Activated T-helper 2 cell treated with anti-CD3 and anti-CD28 coated beads, Interferon-gamma antibody, Interleukin-2, Interleukin-4, amounts not matched to agents 10 μg/mL and 5 μg/mL and 100 μg/mL, durations not matched to agents 14 hours and 24 hours and 36 hours (primary cell): ENCODE measurements at regions not wholly inside any gene's neighbourhood (a gene's known extent, or its start where the extent isn't known, plus 50 kb on each side); places are given as distances from the start of the nearest gene placed in this dataset.
"Not testable (repeated sequence)": the region's sequence is repeated elsewhere in the genome, so short reads cannot be mapped to it uniquely, and the experiment has no call there.

ENCODE experiments used
- DNase-seq: peaks from one replicate; pipeline ENCODE4 v3.0.0; 2021; ENCODE audit warnings: low spot score
- H3K27ac Mint-ChIP-seq: one replicate; pipeline ENCODE4 v1.8.0; 2021; ENCODE audit warnings: mixed read lengths
- H3K27me3 Mint-ChIP-seq: one replicate; pipeline ENCODE4 v1.8.0; 2021; ENCODE audit warnings: low read depth, mixed read lengths
- H3K36me3 Mint-ChIP-seq: one replicate; pipeline ENCODE4 v1.8.0; 2021; ENCODE audit warnings: low read depth, mixed read lengths
- H3K4me1 Mint-ChIP-seq: one replicate; pipeline ENCODE4 v1.8.0; 2021; ENCODE audit warnings: low read depth, mixed read lengths
- H3K4me3 Mint-ChIP-seq: one replicate; pipeline ENCODE4 v1.8.0; 2021; ENCODE audit warnings: low read depth, mild to moderate bottlenecking, moderate library complexity, mixed read lengths
- H3K9me3 Mint-ChIP-seq: one replicate; pipeline ENCODE4 v1.8.0; 2021; ENCODE audit warnings: mixed read lengths
- intact Hi-C: fragments of 100-400 bp; cut with micrococcal nuclease; formaldehyde crosslinking; loops from one replicate; pipeline ENCODE4 v1.15.1; 2023

- H3K27ac Mint-ChIP-seq, H3K4me1 Mint-ChIP-seq, H3K9me3 Mint-ChIP-seq, DNase-seq, H3K4me3 Mint-ChIP-seq, H3K27me3 Mint-ChIP-seq, intact Hi-C loops, H3K36me3 Mint-ChIP-seq: not testable (repeated sequence)
These were observed 69.5 kb upstream of the TNP1 start for GRCh38 chr2:216929338-216929737.

- Mint-ChIP-seq H3K4me3 (no peak overlapping the region), H3K36me3 (no peaks in the 10 kb centered on the region), H3K9me3 (no peaks in the 10 kb centered on the region), H3K27ac (no peak overlapping the region), H3K27me3 (no peaks in the 10 kb centered on the region), H3K4me1 (no peaks in the 10 kb centered on the region)
- no peak for DNase-seq
- intact Hi-C loops: no loop called here
These were observed 67.3 kb upstream of the TNP1 start for GRCh38 chr2:216927163-216927562.

GRCh38 chr2:216925636-216926366 is 65.9 kb upstream of the TNP1 start:
- no peak for DNase-seq
- Mint-ChIP-seq H3K27ac (no peak overlapping the region), H3K4me3 (no peak overlapping the region), H3K4me1 (no peaks in the 10 kb centered on the region), H3K36me3 (no peaks in the 10 kb centered on the region), H3K27me3 (no peaks in the 10 kb centered on the region), H3K9me3 (no peaks in the 10 kb centered on the region)
- intact Hi-C loops: no loop called here

- H3K36me3 Mint-ChIP-seq: no peaks in the 10 kb centered on the region
- H3K4me1 Mint-ChIP-seq: no peaks in the 10 kb centered on the region
- H3K4me3 Mint-ChIP-seq: no peak overlapping the region
- H3K27ac Mint-ChIP-seq: no peak overlapping the region
- no peaks in the 10 kb centered on the region for H3K9me3 Mint-ChIP-seq
- no peak for DNase-seq
- intact Hi-C loops: no loop called here
- H3K27me3 Mint-ChIP-seq: no peaks in the 10 kb centered on the region
These were observed 65.1 kb upstream of the TNP1 start for GRCh38 chr2:216925006-216925405.

- H3K9me3 Mint-ChIP-seq: no peaks in the 10 kb centered on the region
- no peaks in the 10 kb centered on the region for H3K4me1 Mint-ChIP-seq
- no peaks in the 10 kb centered on the region for H3K36me3 Mint-ChIP-seq
- DNase-seq: no peak
- intact Hi-C loops: no loop called here
- no peak overlapping the region for H3K27ac Mint-ChIP-seq
- no peaks in the 10 kb centered on the region for H3K27me3 Mint-ChIP-seq
- no peak overlapping the region for H3K4me3 Mint-ChIP-seq
These were observed 63.8 kb upstream of the TNP1 start for GRCh38 chr2:216923706-216924105.

GRCh38 chr2:216922175-216922780 is 62.4 kb upstream of the TNP1 start:
- H3K9me3 Mint-ChIP-seq: no peaks in the 10 kb centered on the region
- H3K27me3 Mint-ChIP-seq: no peaks in the 10 kb centered on the region
- H3K36me3 Mint-ChIP-seq: no peaks in the 10 kb centered on the region
- no peak overlapping the region for H3K27ac Mint-ChIP-seq
- H3K4me1 Mint-ChIP-seq: no peaks in the 10 kb centered on the region
- intact Hi-C loops: no loop called here
- DNase-seq: no peak
- H3K4me3 Mint-ChIP-seq: no peak overlapping the region

- no peaks in the 10 kb centered on the region for H3K27me3 Mint-ChIP-seq
- no peaks in the 10 kb centered on the region for H3K9me3 Mint-ChIP-seq
- no peak overlapping the region for H3K27ac Mint-ChIP-seq
- no peaks in the 10 kb centered on the region for H3K36me3 Mint-ChIP-seq
- no peak overlapping the region for H3K4me3 Mint-ChIP-seq
- DNase-seq: no peak
- intact Hi-C loops: no loop called here
- H3K4me1 Mint-ChIP-seq: no peaks in the 10 kb centered on the region
These were observed 61.1 kb upstream of the TNP1 start for GRCh38 chr2:216920937-216921456.

GRCh38 chr2:216920143-216920876 is 60.4 kb upstream of the TNP1 start:
- no peaks in the 10 kb centered on the region for H3K9me3 Mint-ChIP-seq
- H3K4me3 Mint-ChIP-seq: no peak overlapping the region
- H3K36me3 Mint-ChIP-seq: no peaks in the 10 kb centered on the region
- no peak for DNase-seq
- H3K4me1 Mint-ChIP-seq: no peaks in the 10 kb centered on the region
- H3K27ac Mint-ChIP-seq: no peak overlapping the region
- intact Hi-C loops: no loop called here
- H3K27me3 Mint-ChIP-seq: no peaks in the 10 kb centered on the region

- no peak overlapping the region for H3K4me3 Mint-ChIP-seq
- H3K36me3 Mint-ChIP-seq: no peaks in the 10 kb centered on the region
- no peak for DNase-seq
- peaks cover 2% of the 10 kb centered on the region for H3K27me3 Mint-ChIP-seq
- H3K9me3 Mint-ChIP-seq: no peaks in the 10 kb centered on the region
- intact Hi-C loops: no loop called here
- H3K27ac Mint-ChIP-seq: no peak overlapping the region
- H3K4me1 Mint-ChIP-seq: no peaks in the 10 kb centered on the region
These were observed 58.3 kb upstream of the TNP1 start for GRCh38 chr2:216918088-216918680.

GRCh38 chr2:216916956-216917650 is 57.2 kb upstream of the TNP1 start:
- H3K36me3 Mint-ChIP-seq: no peaks in the 10 kb centered on the region
- peaks cover 2% of the 10 kb centered on the region for H3K27me3 Mint-ChIP-seq
- H3K27ac Mint-ChIP-seq: no peak overlapping the region
- no peaks in the 10 kb centered on the region for H3K9me3 Mint-ChIP-seq
- no peak overlapping the region for H3K4me3 Mint-ChIP-seq
- intact Hi-C loops: no loop called here
- no peaks in the 10 kb centered on the region for H3K4me1 Mint-ChIP-seq
- no peak for DNase-seq

- intact Hi-C loops: no loop called here
- Mint-ChIP-seq H3K27ac (no peak overlapping the region), H3K36me3 (no peaks in the 10 kb centered on the region), H3K4me1 (no peaks in the 10 kb centered on the region), H3K27me3 (peaks cover 2% of the 10 kb centered on the region), H3K4me3 (no peak overlapping the region), H3K9me3 (no peaks in the 10 kb centered on the region)
- no peak for DNase-seq
These were observed 55.8 kb upstream of the TNP1 start for GRCh38 chr2:216915557-216916150.

- no peaks in the 10 kb centered on the region for H3K4me1 Mint-ChIP-seq
- no peaks in the 10 kb centered on the region for H3K36me3 Mint-ChIP-seq
- no peak overlapping the region for H3K27ac Mint-ChIP-seq
- DNase-seq: no peak
- intact Hi-C loops: no loop called here
- H3K27me3 Mint-ChIP-seq: peaks cover 2% of the 10 kb centered on the region
- no peaks in the 10 kb centered on the region for H3K9me3 Mint-ChIP-seq
- H3K4me3 Mint-ChIP-seq: no peak overlapping the region
These were observed 54.6 kb upstream of the TNP1 start for GRCh38 chr2:216914491-216914890.
